ENCODE measurements at regions not wholly inside any gene's neighbourhood (a gene's known extent, or its start where the extent isn't known, plus 50 kb on each side); places are given as distances from the start of the nearest gene placed in this dataset.

GRCh38 chr15:72979308-72979707, 73.0 kb upstream of the NEO1 start (continued):
- TF ChIP-seq ZBTB33 (IDR thresholded peaks at IDR 0.05), result no peak

- Histone ChIP-seq H3K4me1 (ENCODE audit: control insufficient read depth in 4 of 4, insufficient read depth in 4 of 4, low read length in 3 of 4) (no peaks in the 10 kb centered on the region), H3K4me3 (ENCODE audit: low read depth in 1 of 3, low read length in 3 of 3) (no peak overlapping the region), H3K9ac (ENCODE audit: low read depth in 1 of 2, low read length in 2 of 2) (no peak overlapping the region), H3K27ac (ENCODE audit: low read depth in 1 of 2, low read length in 2 of 2) (no peak overlapping the region), H3K9me3 (ENCODE audit: control insufficient read depth in 4 of 4, low read length in 3 of 4) (no peaks in the 10 kb centered on the region), H3K27me3 (ENCODE audit: control insufficient read depth in 4 of 4, insufficient read depth in 4 of 4, low read length in 3 of 4) (no peaks in the 10 kb centered on the region), H3K36me3 (ENCODE audit: control insufficient read depth in 4 of 4, insufficient read depth in 3 of 4, low read depth in 1 of 4, low read length in 3 of 4) (no peaks in the 10 kb centered on the region)
- no peak for DNase-seq (ENCODE audit: low spot score)
- TF ChIP-seq FOXA1 (IDR thresholded peaks at IDR 0.05), result no peak
- no peak for TF ChIP-seq HNF4A (conservative IDR thresholded peaks at IDR 0.05)
- TF ChIP-seq MAX (IDR thresholded peaks at IDR 0.05), result no peak
- no peak for TF ChIP-seq HNF4G (IDR thresholded peaks at IDR 0.05)
- TF ChIP-seq TAF1 (conservative IDR thresholded peaks at IDR 0.05), result no peak
- no peak for TF ChIP-seq JUND (IDR thresholded peaks at IDR 0.05)
- TF ChIP-seq REST (IDR thresholded peaks at IDR 0.05), result no peak
- no peak for TF ChIP-seq NR2F2 (IDR thresholded peaks at IDR 0.05)
- no peak for TF ChIP-seq RAD21 (IDR thresholded peaks at IDR 0.05)
- no peak for TF ChIP-seq YY1 (IDR thresholded peaks at IDR 0.05)
- no peak for TF ChIP-seq ZBTB33 (IDR thresholded peaks at IDR 0.05)
- TF ChIP-seq CTCF (IDR thresholded peaks at IDR 0.05; ENCODE audit: low read depth, low read length, missing input control), result no peak
- no peak for TF ChIP-seq GABPA (IDR thresholded peaks at IDR 0.05 in 1 of 2, conservative IDR thresholded peaks at IDR 0.05 in 1 of 2)
- no peak for TF ChIP-seq FOXA2 (IDR thresholded peaks at IDR 0.05)
- no peak for TF ChIP-seq EGR1 (IDR thresholded peaks at IDR 0.05; ENCODE audit: low read depth in 2 of 2)
- no peak for TF ChIP-seq SP1 (IDR thresholded peaks at IDR 0.05)
- 85% methylated on average over 5 of the region's 5 CpGs for WGBS
These were observed 74.0 kb upstream of the NEO1 start for GRCh38 chr15:72978223-72978622.
